HEK293 (cell line): ENCODE measurements at regions not wholly inside any gene's neighbourhood (a gene's known extent, or its start where the extent isn't known, plus 50 kb on each side); places are given as distances from the start of the nearest gene placed in this dataset.

ENCODE experiments used
- CTCF ChIA-PET: fragments of 350-600 bp; formaldehyde crosslinking; extraction: SDS; loops from one replicate; lab custom pipeline; 2021; ENCODE audit warnings: antibody characterized with exemption; lab: Yijun Ruan, JAX
- POLR2A ChIA-PET: fragments of 300-600 bp; formaldehyde crosslinking; extraction: SDS; loops from one replicate; lab custom pipeline; 2020; ENCODE audit warnings: antibody characterized with exemption, inconsistent platforms; lab: Yijun Ruan, JAX
- H3K27ac ChIP-seq: fragments of 200-500 bp; sonication (Bioruptor generic); 2 replicates; pipeline ENCODE4 v1.5.1; 2014; ENCODE audit warnings: low read depth, low read length, control low read depth, inconsistent platforms; ENCODE audit errors: extremely low read depth
- H3K36me3 ChIP-seq, 2 experiments: fragments of 200-500 bp in 1 of 2; sonication (Bioruptor generic) in 1 of 2; 1 replicate in 1 of 2; 2 replicates in 1 of 2; pipeline ENCODE4 v1.5.1; 2014 to 2017; ENCODE audit warnings: inconsistent platforms in 2 of 2, low read length in 2 of 2; ENCODE audit not compliant: control insufficient read depth in 2 of 2, insufficient read depth in 1 of 2
- H3K4me1 ChIP-seq: fragments of 200-500 bp; sonication (Bioruptor generic); 2 replicates; pipeline ENCODE4 v1.5.1; 2014; ENCODE audit warnings: mild to moderate bottlenecking, low read length, inconsistent platforms; ENCODE audit not compliant: control insufficient read depth, insufficient read depth
- H3K4me3 ChIP-seq: 2 replicates; pipeline ENCODE4 v1.5.1; 2011; ENCODE audit warnings: low read depth, mild to moderate bottlenecking, control low read depth, low read length, moderate library complexity
- H3K9me3 ChIP-seq: fragments of 200-500 bp; sonication (Bioruptor generic); 2 replicates; pipeline ENCODE4 v1.5.1; 2014; ENCODE audit warnings: low read depth, low read length, inconsistent platforms; ENCODE audit not compliant: control insufficient read depth, insufficient read depth
- AEBP2 ChIP-seq: fragments of 450-650 bp; formaldehyde crosslinking; IDR thresholded peaks from 2 replicates; pipeline ENCODE4 v1.5.1; 2016; ENCODE audit warnings: missing biosample characterization, missing genetic modification characterization, borderline replicate concordance
- FEZF1 ChIP-seq: fragments of 450-650 bp; formaldehyde crosslinking; IDR thresholded peaks from 2 replicates; pipeline ENCODE4 v1.5.1; 2016; ENCODE audit warnings: missing biosample characterization, missing genetic modification characterization
- IKZF3 ChIP-seq: fragments of 450-650 bp; IDR thresholded peaks from 2 replicates; pipeline ENCODE4 v1.5.0; 2018; ENCODE audit warnings: missing biosample characterization, mild to moderate bottlenecking, missing genetic modification characterization, moderate library complexity
- ZBTB21 ChIP-seq: fragments of 450-650 bp; formaldehyde crosslinking; IDR thresholded peaks from 2 replicates; pipeline ENCODE4 v1.5.1; 2017; ENCODE audit warnings: missing biosample characterization, missing genetic modification characterization
- ZBTB26 ChIP-seq: fragments of 450-650 bp; formaldehyde crosslinking; optimal IDR thresholded peaks from 2 replicates; pipeline ENCODE3; 2016; ENCODE audit warnings: missing biosample characterization, mild to moderate bottlenecking, missing genetic modification characterization
- ZBTB48 ChIP-seq: fragments of 450-650 bp; formaldehyde crosslinking; IDR thresholded peaks from 2 replicates; pipeline ENCODE4 v1.5.1; 2016; ENCODE audit warnings: missing biosample characterization, missing genetic modification characterization
- ZFP41 ChIP-seq: fragments of 450-650 bp; formaldehyde crosslinking; IDR thresholded peaks from 2 replicates; pipeline ENCODE4 v1.5.1; 2016; ENCODE audit warnings: missing biosample characterization, missing genetic modification characterization, borderline replicate concordance
- ZFP69B ChIP-seq: fragments of 450-650 bp; formaldehyde crosslinking; IDR thresholded peaks from 2 replicates; pipeline ENCODE4 v1.5.1; 2016; ENCODE audit warnings: missing biosample characterization, missing genetic modification characterization
- ZNF133 ChIP-seq: fragments of 450-650 bp; formaldehyde crosslinking; IDR thresholded peaks from 2 replicates; pipeline ENCODE4 v1.5.1; 2016; ENCODE audit warnings: missing biosample characterization, missing genetic modification characterization
- ZNF2 ChIP-seq: fragments of 450-650 bp; formaldehyde crosslinking; IDR thresholded peaks from 2 replicates; pipeline ENCODE4 v1.5.1; 2016; ENCODE audit warnings: missing biosample characterization, missing genetic modification characterization
- ZNF202 ChIP-seq: fragments of 450-650 bp; formaldehyde crosslinking; IDR thresholded peaks from 2 replicates; pipeline ENCODE4 v1.5.1; 2016; ENCODE audit warnings: missing biosample characterization, missing genetic modification characterization, borderline replicate concordance
- ZNF239 ChIP-seq: fragments of 450-650 bp; formaldehyde crosslinking; IDR thresholded peaks from 2 replicates; pipeline ENCODE4 v1.5.1; 2016; ENCODE audit warnings: missing biosample characterization, missing genetic modification characterization
- ZNF266 ChIP-seq: fragments of 450-650 bp; formaldehyde crosslinking; IDR thresholded peaks from 2 replicates; pipeline ENCODE4 v1.5.1; 2016; ENCODE audit warnings: missing biosample characterization, missing genetic modification characterization, low read depth
- ZNF335 ChIP-seq: fragments of 450-650 bp; formaldehyde crosslinking; conservative IDR thresholded peaks from 2 replicates; pipeline ENCODE4 v1.5.1; 2016; ENCODE audit warnings: missing biosample characterization, missing genetic modification characterization
- ZNF514 ChIP-seq: fragments of 450-650 bp; formaldehyde crosslinking; IDR thresholded peaks from 2 replicates; pipeline ENCODE4 v1.5.1; 2016; ENCODE audit warnings: missing biosample characterization, missing genetic modification characterization
- ZNF558 ChIP-seq: fragments of 450-650 bp; formaldehyde crosslinking; IDR thresholded peaks from 2 replicates; pipeline ENCODE4 v1.5.1; 2016; ENCODE audit warnings: missing biosample characterization, missing genetic modification characterization
- ZNF600 ChIP-seq: fragments of 450-650 bp; formaldehyde crosslinking; IDR thresholded peaks from 2 replicates; pipeline ENCODE4 v1.5.1; 2016; ENCODE audit warnings: missing biosample characterization, missing genetic modification characterization
- ZNF658 ChIP-seq: fragments of 450-650 bp; formaldehyde crosslinking; IDR thresholded peaks from 2 replicates; pipeline ENCODE4; 2016; ENCODE audit warnings: missing biosample characterization, missing genetic modification characterization
- ZNF664 ChIP-seq: fragments of 450-650 bp; formaldehyde crosslinking; IDR thresholded peaks from 2 replicates; pipeline ENCODE4 v1.5.1; 2016; ENCODE audit warnings: missing biosample characterization, missing genetic modification characterization
- ZNF707 ChIP-seq: fragments of 450-650 bp; formaldehyde crosslinking; IDR thresholded peaks from 2 replicates; pipeline ENCODE4 v1.5.1; 2016; ENCODE audit warnings: missing biosample characterization, missing genetic modification characterization
- ZNF76 ChIP-seq: fragments of 450-650 bp; formaldehyde crosslinking; IDR thresholded peaks from 2 replicates; pipeline ENCODE4; 2016; ENCODE audit warnings: low read depth, missing biosample characterization, missing genetic modification characterization, borderline replicate concordance
- ZNF791 ChIP-seq: fragments of 450-650 bp; formaldehyde crosslinking; IDR thresholded peaks from 2 replicates; pipeline ENCODE4 v1.5.1; 2016; ENCODE audit warnings: missing biosample characterization, missing genetic modification characterization
- ZSCAN18 ChIP-seq: fragments of 450-650 bp; formaldehyde crosslinking; IDR thresholded peaks from 2 replicates; pipeline ENCODE4 v1.5.1; 2016; ENCODE audit warnings: missing biosample characterization, missing genetic modification characterization
- TF ChIP-seq, protein P1 (sequence below): fragments of 450-650 bp; formaldehyde crosslinking; IDR thresholded peaks from 2 replicates; pipeline ENCODE4 v1.5.1; 2016; ENCODE audit warnings: missing biosample characterization, missing genetic modification characterization

DNA sequence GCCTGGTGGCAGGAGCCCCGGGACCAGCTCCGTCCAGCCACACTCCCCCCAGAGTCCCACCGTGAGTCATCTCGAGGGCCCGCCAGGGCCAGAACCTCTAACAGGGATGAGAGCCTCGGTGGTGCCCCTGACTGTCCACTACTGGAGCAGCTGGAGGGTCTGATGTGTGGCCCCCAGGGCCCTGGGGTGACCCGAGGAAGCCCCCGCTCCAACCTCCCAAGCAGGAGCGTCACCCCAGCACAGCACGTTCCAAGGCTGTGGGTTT lies 135.9 kb upstream of the NKX1-1 start:
- Histone ChIP-seq H3K9me3 (no peaks in the 10 kb centered on the region), H3K27ac (no peak overlapping the region), H3K36me3 (no peaks in the 10 kb centered on the region), H3K4me1 (no peaks in the 10 kb centered on the region)
- CTCF ChIA-PET: interaction anchor here (0.6 kb wide), 1 partner anchor 146 kb away, joined by 5 read pairs; no protein-coding TSS in a partner anchor
- TF ChIP-seq ZFP41 (tag by site-specific recombination): no peak
- no peak for TF ChIP-seq FEZF1 (tag by site-specific recombination)
- TF ChIP-seq ZNF664 (tag by site-specific recombination): no peak
- TF ChIP-seq ZFP69B (tag by site-specific recombination): no peak
- no peak for TF ChIP-seq ZNF658 (tag by site-specific recombination)
- no peak for TF ChIP-seq ZNF239 (tag by site-specific recombination)
- TF ChIP-seq AEBP2: no peak
- TF ChIP-seq ZNF514 (tag by site-specific recombination): no peak
- no peak for TF ChIP-seq ZNF133 (tag by site-specific recombination)
- TF ChIP-seq, all 188 proteins: peak for 0
- POLR2A ChIA-PET: no interaction called here
- no peak overlapping the region for H3K4me3 ChIP-seq

DNA sequence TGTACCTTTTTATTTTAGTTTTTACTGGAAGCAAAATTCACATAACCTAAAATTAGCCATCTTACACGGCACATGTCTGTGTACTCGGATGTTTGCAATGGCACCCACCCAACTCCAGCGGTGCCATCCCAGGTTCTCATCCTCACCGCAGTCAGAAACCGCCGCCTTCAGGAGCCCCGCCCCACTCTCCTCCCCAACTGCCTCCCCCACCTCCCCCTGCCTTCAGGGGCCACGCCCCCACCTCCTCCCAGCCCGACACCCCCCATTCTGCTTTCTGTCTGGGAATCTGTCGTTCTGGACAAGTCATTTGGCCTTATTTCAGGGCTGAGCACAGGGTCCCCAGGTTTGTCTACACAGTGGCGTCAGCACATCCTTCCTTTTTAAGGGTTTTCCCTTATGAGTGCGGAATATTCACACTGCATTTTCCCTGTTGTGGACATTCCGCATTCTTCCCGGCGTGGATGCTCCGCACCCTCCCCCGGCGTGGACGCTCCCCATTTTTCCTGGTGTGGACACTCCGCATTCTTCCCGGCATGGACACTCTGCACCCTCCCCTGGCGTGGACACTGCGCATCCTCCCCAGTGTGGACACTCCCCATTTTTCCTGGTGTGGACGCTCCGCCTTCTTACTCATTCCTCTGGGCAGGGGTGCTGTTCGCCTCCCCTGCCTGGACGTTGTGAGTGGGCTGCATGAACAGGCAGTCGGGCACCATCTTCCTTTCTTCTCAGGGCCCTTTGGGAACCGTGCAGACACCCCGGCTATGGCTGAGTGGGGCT lies 135.4 kb upstream of the NKX1-1 start:
- H3K9me3 ChIP-seq: no peaks in the 10 kb centered on the region
- H3K36me3 ChIP-seq: no peaks in the 10 kb centered on the region
- no peak overlapping the region for H3K27ac ChIP-seq
- POLR2A ChIA-PET: no interaction called here
- H3K4me1 ChIP-seq: no peaks in the 10 kb centered on the region
- TF ChIP-seq ZNF707 (tag by site-specific recombination): no peak
- no peak for TF ChIP-seq ZBTB48 (tag by site-specific recombination)
- TF ChIP-seq ZNF335: 0 out of 2 replicates have a peak, but pooled peaks have one; percentile 6
- TF ChIP-seq ZNF600 (tag by site-specific recombination): peak; percentile 78
- no peak for TF ChIP-seq ZNF558 (tag by site-specific recombination)
- no peak for TF ChIP-seq ZNF664 (tag by site-specific recombination)
- no peak for TF ChIP-seq ZNF2
- TF ChIP-seq, protein P1, sequence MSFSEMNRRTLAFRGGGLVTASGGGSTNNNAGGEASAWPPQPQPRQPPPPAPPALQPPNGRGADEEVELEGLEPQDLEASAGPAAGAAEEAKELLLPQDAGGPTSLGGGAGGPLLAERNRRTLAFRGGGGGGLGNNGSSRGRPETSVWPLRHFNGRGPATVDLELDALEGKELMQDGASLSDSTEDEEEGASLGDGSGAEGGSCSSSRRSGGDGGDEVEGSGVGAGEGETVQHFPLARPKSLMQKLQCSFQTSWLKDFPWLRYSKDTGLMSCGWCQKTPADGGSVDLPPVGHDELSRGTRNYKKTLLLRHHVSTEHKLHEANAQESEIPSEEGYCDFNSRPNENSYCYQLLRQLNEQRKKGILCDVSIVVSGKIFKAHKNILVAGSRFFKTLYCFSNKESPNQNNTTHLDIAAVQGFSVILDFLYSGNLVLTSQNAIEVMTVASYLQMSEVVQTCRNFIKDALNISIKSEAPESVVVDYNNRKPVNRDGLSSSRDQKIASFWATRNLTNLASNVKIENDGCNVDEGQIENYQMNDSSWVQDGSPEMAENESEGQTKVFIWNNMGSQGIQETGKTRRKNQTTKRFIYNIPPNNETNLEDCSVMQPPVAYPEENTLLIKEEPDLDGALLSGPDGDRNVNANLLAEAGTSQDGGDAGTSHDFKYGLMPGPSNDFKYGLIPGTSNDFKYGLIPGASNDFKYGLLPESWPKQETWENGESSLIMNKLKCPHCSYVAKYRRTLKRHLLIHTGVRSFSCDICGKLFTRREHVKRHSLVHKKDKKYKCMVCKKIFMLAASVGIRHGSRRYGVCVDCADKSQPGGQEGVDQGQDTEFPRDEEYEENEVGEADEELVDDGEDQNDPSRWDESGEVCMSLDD (tag by site-specific recombination): no peak
- TF ChIP-seq IKZF3 (tag by site-specific recombination): peak; percentile 41; the same call in 1 of the 2 replicates
- TF ChIP-seq, all 188 proteins: peak for 3
- no peak overlapping the region for H3K4me3 ChIP-seq
- CTCF ChIA-PET: interaction anchor here (0.6 kb wide), 1 partner anchor 145 kb away, joined by 5 read pairs; no protein-coding TSS in a partner anchor

GRCh38 chr4:1540601-1541375 lies 134.5 kb upstream of the NKX1-1 start:
- Histone ChIP-seq H3K36me3 (no peaks in the 10 kb centered on the region), H3K4me1 (no peaks in the 10 kb centered on the region), H3K27ac (no peak overlapping the region), H3K9me3 (no peaks in the 10 kb centered on the region), H3K4me3 (no peak overlapping the region)
- CTCF ChIA-PET: no interaction called here
- POLR2A ChIA-PET: no interaction called here
- TF ChIP-seq ZNF791 (tag by site-specific recombination): no peak
- TF ChIP-seq ZSCAN18 (tag by site-specific recombination): no peak
- TF ChIP-seq ZBTB21: no peak
- peak; percentile 44; the same call in 1 of the 2 replicates for TF ChIP-seq ZNF335
- no peak for TF ChIP-seq ZNF202
- TF ChIP-seq ZBTB26 (tag by site-specific recombination): no peak
- TF ChIP-seq ZNF76 (tag by site-specific recombination): no peak
- TF ChIP-seq ZNF266: no peak
